SK-N-SH treated with all-trans-retinoic acid at 6 μM for 48 hours (cell line): ENCODE measurements at regions not wholly inside any gene's neighbourhood (a gene's known extent, or its start where the extent isn't known, plus 50 kb on each side); places are given as distances from the start of the nearest gene placed in this dataset.
"Not testable (repeated sequence)": the region's sequence is repeated elsewhere in the genome, so short reads cannot be mapped to it uniquely, and the experiment has no call there.

Experiments used
- ATAC-seq: fragments of 200-7000 bp; cut with Tn5 transposase; 3 replicates; pipeline ENCODE4 v1.9.1; 2020; ENCODE audit warnings: mild to moderate bottlenecking, moderate library complexity
- ARNTL ChIP-seq: fragments of 450-650 bp; formaldehyde crosslinking; IDR thresholded peaks from 2 replicates; pipeline ENCODE4 v1.5.0; 2020; ENCODE audit warnings: low read depth, mild to moderate bottlenecking, moderate library complexity, borderline replicate concordance
- CSDC2 ChIP-seq: fragments of 250-450 bp; sonication (Bioruptor Pico); IDR thresholded peaks from 2 replicates; pipeline ENCODE4 v1.5.0; 2020; ENCODE audit warnings: mild to moderate bottlenecking, moderate library complexity
- CSRNP3 ChIP-seq: fragments of 250-450 bp; sonication (Bioruptor Pico); IDR thresholded peaks from 2 replicates; pipeline ENCODE4 v1.5.1; 2021; ENCODE audit warnings: mild to moderate bottlenecking, moderate library complexity
- GLIS3 ChIP-seq: fragments of 250-450 bp; sonication (Bioruptor Pico); IDR thresholded peaks from 2 replicates; pipeline ENCODE4 v1.5.0; 2020; ENCODE audit warnings: mild to moderate bottlenecking, moderate library complexity
- ISL1 ChIP-seq: fragments of 250-450 bp; sonication (Bioruptor Pico); IDR thresholded peaks from 2 replicates; pipeline ENCODE4 v2.1.2; 2022; ENCODE audit warnings: mild to moderate bottlenecking, moderate library complexity
- OSR1 ChIP-seq: fragments of 250-450 bp; sonication (Bioruptor Pico); IDR thresholded peaks from 2 replicates; pipeline ENCODE4 v1.8.0; 2022; ENCODE audit warnings: moderate library complexity, mild to moderate bottlenecking, inconsistent platforms
- PATZ1 ChIP-seq: fragments of 250-450 bp; sonication (Bioruptor Pico); IDR thresholded peaks from 2 replicates; pipeline ENCODE4 v1.8.0; 2020; ENCODE audit warnings: mild to moderate bottlenecking, moderate library complexity, borderline replicate concordance
- POU6F1 ChIP-seq: fragments of 250-450 bp; sonication (Bioruptor Pico); IDR thresholded peaks from 2 replicates; pipeline ENCODE4 v1.8.0; 2021; ENCODE audit warnings: low read depth, mild to moderate bottlenecking, moderate library complexity, borderline replicate concordance
- PPARA ChIP-seq: fragments of 250-450 bp; sonication (Bioruptor Pico); IDR thresholded peaks from 2 replicates; pipeline ENCODE4 v1.5.0; 2020; ENCODE audit warnings: mild to moderate bottlenecking, borderline replicate concordance
- RARB ChIP-seq: fragments of 250-450 bp; sonication (Bioruptor Pico); IDR thresholded peaks from 2 replicates; pipeline ENCODE4 v1.8.0; 2021; ENCODE audit warnings: mild to moderate bottlenecking, moderate library complexity
- SNAI2 ChIP-seq: fragments of 250-450 bp; sonication (Bioruptor Pico); IDR thresholded peaks from 2 replicates; pipeline ENCODE4 v1.5.0; 2020; ENCODE audit warnings: mild to moderate bottlenecking, moderate library complexity
- TCF4 ChIP-seq: fragments of 250-450 bp; sonication (Bioruptor Pico); IDR thresholded peaks from 2 replicates; pipeline ENCODE4 v1.8.0; 2021; ENCODE audit warnings: mild to moderate bottlenecking, moderate library complexity, borderline replicate concordance
- TSHZ2 ChIP-seq: fragments of 250-450 bp; sonication (Bioruptor Pico); IDR thresholded peaks from 2 replicates; pipeline ENCODE4 v1.5.0; 2020; ENCODE audit warnings: mild to moderate bottlenecking, moderate library complexity
- ZC3H10 ChIP-seq: fragments of 250-450 bp; sonication (Bioruptor Pico); IDR thresholded peaks from 2 replicates; pipeline ENCODE4 v1.5.1; 2021; ENCODE audit warnings: mild to moderate bottlenecking, moderate library complexity
- ZFP3 ChIP-seq: fragments of 250-450 bp; sonication (Bioruptor Pico); IDR thresholded peaks from 2 replicates; pipeline ENCODE4 v1.5.0; 2020; ENCODE audit warnings: mild to moderate bottlenecking, moderate library complexity
- ZFP30 ChIP-seq: fragments of 450-650 bp; formaldehyde crosslinking; IDR thresholded peaks from 2 replicates; pipeline ENCODE4 v1.5.0; 2022; ENCODE audit warnings: mild to moderate bottlenecking, moderate library complexity
- ZNF565 ChIP-seq: fragments of 450-650 bp; formaldehyde crosslinking; conservative IDR thresholded peaks from 2 replicates; pipeline ENCODE4 v1.5.0; 2020; ENCODE audit warnings: low read depth, mild to moderate bottlenecking, moderate library complexity
- ZNF8 ChIP-seq: fragments of 450-650 bp; formaldehyde crosslinking; IDR thresholded peaks from 2 replicates; pipeline ENCODE4 v1.5.0; 2020; ENCODE audit warnings: mild to moderate bottlenecking, moderate library complexity

GRCh38 chr6:170140129-170140528 is 150.7 kb downstream of the DLL1 start (continued):
- TF ChIP-seq ZC3H10 (CRISPR knock-in tag) (no peak), GLIS3 (CRISPR knock-in tag) (no peak)

GRCh38 chr6:170139531-170139930 is 151.3 kb downstream of the DLL1 start:
- no peak for ATAC-seq
- TF ChIP-seq PATZ1 (CRISPR knock-in tag) = no peak
- no peak for TF ChIP-seq ISL1 (CRISPR knock-in tag)
- TF ChIP-seq ZC3H10 (CRISPR knock-in tag) = no peak
- no peak for TF ChIP-seq POU6F1 (CRISPR knock-in tag)
- no peak for TF ChIP-seq RARB
- no peak for TF ChIP-seq ZNF565 (CRISPR knock-in tag)
- TF ChIP-seq ZNF8 (CRISPR knock-in tag) = no peak
- no peak for TF ChIP-seq TCF4
- TF ChIP-seq OSR1 = no peak
- no peak for TF ChIP-seq CSDC2 (CRISPR knock-in tag)
- no peak for TF ChIP-seq TSHZ2 (CRISPR knock-in tag)
- TF ChIP-seq PPARA (CRISPR knock-in tag) = no peak
- no peak for TF ChIP-seq GLIS3 (CRISPR knock-in tag)
- TF ChIP-seq ZFP3 (CRISPR knock-in tag) = no peak
- TF ChIP-seq CSRNP3 (CRISPR knock-in tag) = no peak
- no peak for TF ChIP-seq ARNTL (CRISPR knock-in tag)

- ATAC-seq = not testable (repeated sequence)
Observed at GRCh38 chr6:170139046-170139445, 151.8 kb downstream of the DLL1 start.

- no peak for ATAC-seq
- TF ChIP-seq ZNF8 (CRISPR knock-in tag) = no peak
- no peak for TF ChIP-seq ZFP30
- no peak for TF ChIP-seq ZNF565 (CRISPR knock-in tag)
- no peak for TF ChIP-seq ARNTL (CRISPR knock-in tag)
- TF ChIP-seq OSR1 = no peak
- no peak for TF ChIP-seq SNAI2 (CRISPR knock-in tag)
- no peak for TF ChIP-seq RARB
- TF ChIP-seq CSDC2 (CRISPR knock-in tag) = no peak
Observed at GRCh38 chr6:170137911-170138910, 152.7 kb downstream of the DLL1 start.
